HepG2 (cell line): ENCODE measurements at regions not wholly inside any gene's neighbourhood (a gene's known extent, or its start where the extent isn't known, plus 50 kb on each side); places are given as distances from the start of the nearest gene placed in this dataset.

Source experiments
- ATAC-seq: fragments of 200-7000 bp; cut with Tn5 transposase; 3 replicates; pipeline ENCODE4 v1.9.1; 2020; ENCODE audit warnings: mild to moderate bottlenecking, moderate library complexity
- BruUV-seq: library from RNA; stranded (reverse); fragments of 400-500 nt; replicated peaks from 2 replicates; lab custom pipeline; 2021; lab: Mats Ljungman, UMichigan
- CTCF ChIA-PET: fragments of 300-600 bp; formaldehyde crosslinking; extraction: SDS; loops from one replicate; lab custom pipeline; 2021; ENCODE audit warnings: low total read pairs, inconsistent platforms, low intra/inter-chr PET ratio; lab: Yijun Ruan, JAX
- POLR2A ChIA-PET: fragments of 350-600 bp; sonication (Branson Sonifier 250); formaldehyde crosslinking; loops from one replicate; lab custom pipeline; 2020; ENCODE audit warnings: antibody characterized with exemption, inconsistent platforms; lab: Yijun Ruan, JAX
- DNase-seq: peaks from one replicate; pipeline ENCODE4 v3.0.0-alpha.2; 2015; ENCODE audit warnings: low spot score
- FAIRE-seq: peaks from 3 replicates; lab custom pipeline; 2011; peaks lifted over from hg19 to GRCh38; lab: Jason Lieb, UNC
- H2AFZ ChIP-seq: one replicate; pipeline ENCODE4 v1.6.1; 2011; ENCODE audit warnings: low read length, inconsistent platforms
- H3K27ac ChIP-seq: fragments of 300-600 bp; 3 replicates; pipeline ENCODE4 v1.8.0; 2011; ENCODE audit warnings: mixed run types, mild to moderate bottlenecking, mixed read lengths, low read length, inconsistent platforms; ENCODE audit not compliant: insufficient read depth; ENCODE audit errors: extremely low read length
- H3K27me3 ChIP-seq, 2 experiments: fragments of 200-600 bp in 1 of 2; 2 replicates in 1 of 2; 3 replicates in 1 of 2; pipeline versions ENCODE4 v1.6.0 to v1.8.0; 2011; ENCODE audit warnings: low read length in 2 of 2, mild to moderate bottlenecking in 2 of 2, moderate library complexity in 2 of 2, inconsistent platforms in 1 of 2; ENCODE audit not compliant: insufficient read depth in 2 of 2, control insufficient read depth in 1 of 2
- H3K36me3 ChIP-seq, 2 experiments: fragments of 200-600 bp in 1 of 2; replicated peaks in 1 of 2; 2 replicates in 1 of 2; 3 replicates in 1 of 2; pipeline versions ENCODE4 v1.5.1 to v1.8.0; 2011; ENCODE audit warnings: low read length in 2 of 2, inconsistent platforms in 1 of 2; ENCODE audit not compliant: insufficient read depth in 2 of 2, control insufficient read depth in 1 of 2
- H3K4me1 ChIP-seq: 2 replicates; pipeline ENCODE4 v1.5.1; 2012; ENCODE audit warnings: low read length, inconsistent platforms; ENCODE audit not compliant: insufficient read depth
- H3K4me2 ChIP-seq: 2 replicates; pipeline ENCODE4 v1.6.0; 2011; ENCODE audit warnings: low read depth, low read length, inconsistent platforms
- H3K4me3 ChIP-seq, 3 experiments: fragments of 200-600 bp in 1 of 3; sonication (generic), shearing (Covaris generic) in 1 of 3; replicated peaks in 1 of 3; 2 replicates each; pipeline ENCODE4 v1.5.1; 2011 to 2016; ENCODE audit warnings: low read length in 3 of 3, inconsistent platforms in 2 of 3, low read depth in 2 of 3, mild to moderate bottlenecking in 2 of 3, control low read depth in 1 of 3, mixed read lengths in 1 of 3; ENCODE audit not compliant: insufficient read depth in 1 of 3
- H3K79me2 ChIP-seq: one replicate; pipeline ENCODE4 v1.6.1; 2011; ENCODE audit warnings: low read length, inconsistent platforms; ENCODE audit not compliant: insufficient read depth
- H3K9ac ChIP-seq: 2 replicates; pipeline ENCODE4 v1.6.0; 2011; ENCODE audit warnings: mild to moderate bottlenecking, low read depth, low read length, inconsistent platforms; ENCODE audit not compliant: insufficient read depth
- H3K9me3 ChIP-seq: 2 replicates; pipeline ENCODE4 v1.5.1; 2012; ENCODE audit warnings: mild to moderate bottlenecking, low read length
- H4K20me1 ChIP-seq: 2 replicates; pipeline ENCODE4 v1.6.0; 2011; ENCODE audit warnings: inconsistent platforms, mild to moderate bottlenecking, low read length, moderate library complexity; ENCODE audit not compliant: insufficient read depth
- AGO1 ChIP-seq: fragments of 200-400 bp; formaldehyde crosslinking; IDR thresholded peaks from 2 replicates; pipeline ENCODE4 v1.6.1; 2017; ENCODE audit warnings: mild to moderate bottlenecking, low read depth, low read length, moderate library complexity; ENCODE audit not compliant: poor library complexity, severe bottlenecking
- ARID2 ChIP-seq: sonication (generic); formaldehyde crosslinking; IDR thresholded peaks from 2 replicates; pipeline ENCODE4 v1.8.1; 2022; ENCODE audit warnings: mild to moderate bottlenecking, missing genetic modification reagents, borderline replicate concordance
- CAMTA2 ChIP-seq: sonication (generic); formaldehyde crosslinking; IDR thresholded peaks from 2 replicates; pipeline ENCODE4 v1.4.0; 2020; ENCODE audit warnings: mild to moderate bottlenecking, missing genetic modification reagents, borderline replicate concordance
- CCDC6 ChIP-seq: sonication (generic); formaldehyde crosslinking; IDR thresholded peaks from 2 replicates; pipeline ENCODE4 v1.8.1; 2022; ENCODE audit warnings: mild to moderate bottlenecking, missing genetic modification reagents, moderate library complexity
- HNRNPL ChIP-seq: fragments of 200-400 bp; formaldehyde crosslinking; IDR thresholded peaks from 2 replicates; pipeline ENCODE4 v1.6.1; 2017; ENCODE audit warnings: mild to moderate bottlenecking, low read depth, low read length
- NFE2L2 ChIP-seq: fragments of 150-350 bp; IDR thresholded peaks from 2 replicates; pipeline ENCODE4 v1.6.1; 2014; ENCODE audit warnings: low read length
- POLR2G ChIP-seq: fragments of 200-400 bp; formaldehyde crosslinking; IDR thresholded peaks from 2 replicates; pipeline ENCODE4 v1.6.1; 2018; ENCODE audit warnings: mild to moderate bottlenecking, low read depth, low read length, moderate library complexity
- RAD21 ChIP-seq: fragments of 450-650 bp; formaldehyde crosslinking; IDR thresholded peaks from 2 replicates; pipeline ENCODE4 v1.5.0; 2020; ENCODE audit warnings: mild to moderate bottlenecking
- SIX4 ChIP-seq: sonication (generic); formaldehyde crosslinking; IDR thresholded peaks from 2 replicates; pipeline ENCODE4 v1.4.0; 2020; ENCODE audit warnings: missing genetic modification reagents
- SOX6 ChIP-seq, 2 experiments: fragments of 450-650 bp in 1 of 2; sonication (generic) in 1 of 2; formaldehyde crosslinking in 1 of 2; IDR thresholded peaks; 2 replicates each; pipeline versions ENCODE4 v1.4.0 to v1.6.1; 2017 to 2020; ENCODE audit warnings: antibody characterized with exemption in 1 of 2, mild to moderate bottlenecking in 1 of 2, missing genetic modification reagents in 1 of 2
- ZBTB34 ChIP-seq: sonication (generic); formaldehyde crosslinking; IDR thresholded peaks from 2 replicates; pipeline ENCODE4 v1.8.0; 2022; ENCODE audit warnings: mild to moderate bottlenecking, missing genetic modification reagents
- ZFP62 ChIP-seq: sonication (generic); formaldehyde crosslinking; IDR thresholded peaks from 2 replicates; pipeline ENCODE4 v1.4.0; 2020; ENCODE audit warnings: missing genetic modification reagents
- ZNF124 ChIP-seq: sonication (generic); formaldehyde crosslinking; IDR thresholded peaks from 2 replicates; pipeline ENCODE4 v1.4.0; 2020; ENCODE audit warnings: missing genetic modification reagents
- ZNF17 ChIP-seq: sonication (generic); formaldehyde crosslinking; IDR thresholded peaks from 2 replicates; pipeline ENCODE4 v1.5.0; 2020; ENCODE audit warnings: mild to moderate bottlenecking, missing genetic modification reagents
- ZNF34 ChIP-seq: sonication (generic); formaldehyde crosslinking; IDR thresholded peaks from 2 replicates; pipeline ENCODE4 v1.4.0; 2020; ENCODE audit warnings: mild to moderate bottlenecking, missing genetic modification reagents, borderline replicate concordance
- ZNF460 ChIP-seq: sonication (generic); formaldehyde crosslinking; IDR thresholded peaks from 2 replicates; pipeline ENCODE4 v1.5.1; 2020; ENCODE audit warnings: missing genetic modification reagents, mild to moderate bottlenecking, borderline replicate concordance
- ZNF615 ChIP-seq: sonication (generic); formaldehyde crosslinking; IDR thresholded peaks from 2 replicates; pipeline ENCODE4 v1.5.0; 2020; ENCODE audit warnings: mild to moderate bottlenecking, missing genetic modification reagents, borderline replicate concordance
- ZNF652 ChIP-seq: IDR thresholded peaks from 2 replicates; pipeline ENCODE4 v1.6.1; 2016; ENCODE audit warnings: low read depth, borderline replicate concordance
- ZNF879 ChIP-seq: sonication (generic); formaldehyde crosslinking; IDR thresholded peaks from 2 replicates; pipeline ENCODE4 v1.8.1; 2023; ENCODE audit warnings: missing genetic modification reagents
- WGBS: methylation state at CpG from one replicate; pipeline ENCODE4 v1.1.6; 2017; ENCODE audit warnings: low lambda C conversion rate; 5-methylcytosine and 5-hydroxymethylcytosine counted together
- in situ Hi-C: cut with HindIII; loops from 2 replicates; pipeline ENCODE4 v1.10.0; 2017; ENCODE audit warnings: low pct_unique_long_range_greater_than_20kb; ENCODE audit not compliant: extremely low pct_ligation_motif_present
- intact Hi-C: fragments of 100-400 bp; cut with micrococcal nuclease; formaldehyde crosslinking; loops from one replicate; pipeline ENCODE4 v1.10.0; 2022; ENCODE audit not compliant: unreplicated experiment
- TF ChIP-seq, protein P1 (sequence below): IDR thresholded peaks from 2 replicates; pipeline ENCODE4 v1.6.1; 2016; ENCODE audit warnings: mild to moderate bottlenecking, missing biosample characterization, missing genetic modification reagents
- TF ChIP-seq, protein P2 (sequence below): sonication (generic); formaldehyde crosslinking; IDR thresholded peaks from 2 replicates; pipeline ENCODE4 v1.8.0; 2022; ENCODE audit warnings: mild to moderate bottlenecking, missing genetic modification reagents, borderline replicate concordance
- TF ChIP-seq, protein P3 (sequence below): sonication (generic); formaldehyde crosslinking; IDR thresholded peaks from 2 replicates; pipeline ENCODE4 v1.9.0; 2021; ENCODE audit warnings: missing genetic modification reagents, mild to moderate bottlenecking, borderline replicate concordance

DNA sequence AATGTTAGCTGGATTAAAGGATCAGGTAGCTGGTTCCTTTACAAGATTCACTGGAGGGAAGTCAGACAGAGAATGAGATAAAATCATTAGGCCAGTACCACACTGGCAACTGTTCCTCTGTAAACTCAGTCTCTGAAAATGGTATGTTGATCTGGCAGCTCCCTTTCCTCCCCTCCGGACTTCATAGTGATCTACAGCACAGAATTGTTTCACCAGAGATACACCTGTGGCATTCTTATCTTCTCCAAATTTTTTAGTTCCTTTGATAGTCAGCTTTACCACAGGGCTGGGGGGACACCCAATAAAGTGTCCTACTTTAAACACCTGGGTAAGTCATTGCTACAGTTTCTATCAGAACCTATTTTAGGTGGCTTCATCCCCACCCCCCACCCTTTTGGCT, 304.3 kb upstream of the KCNH8 start (continued):
- no peak for TF ChIP-seq ZNF460
- no peak for TF ChIP-seq ZNF34 (CRISPR knock-in tag)
- TF ChIP-seq, protein P1, sequence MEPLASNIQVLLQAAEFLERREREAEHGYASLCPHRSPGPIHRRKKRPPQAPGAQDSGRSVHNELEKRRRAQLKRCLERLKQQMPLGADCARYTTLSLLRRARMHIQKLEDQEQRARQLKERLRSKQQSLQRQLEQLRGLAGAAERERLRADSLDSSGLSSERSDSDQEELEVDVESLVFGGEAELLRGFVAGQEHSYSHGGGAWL (CRISPR knock-in tag), result no peak
- TF ChIP-seq ZNF652, result no peak
- TF ChIP-seq NFE2L2, result no peak
- no peak for TF ChIP-seq ZNF879 (CRISPR knock-in tag)
- TF ChIP-seq CCDC6 (CRISPR knock-in tag), result no peak
- no peak for TF ChIP-seq POLR2G
- TF ChIP-seq, protein P2, sequence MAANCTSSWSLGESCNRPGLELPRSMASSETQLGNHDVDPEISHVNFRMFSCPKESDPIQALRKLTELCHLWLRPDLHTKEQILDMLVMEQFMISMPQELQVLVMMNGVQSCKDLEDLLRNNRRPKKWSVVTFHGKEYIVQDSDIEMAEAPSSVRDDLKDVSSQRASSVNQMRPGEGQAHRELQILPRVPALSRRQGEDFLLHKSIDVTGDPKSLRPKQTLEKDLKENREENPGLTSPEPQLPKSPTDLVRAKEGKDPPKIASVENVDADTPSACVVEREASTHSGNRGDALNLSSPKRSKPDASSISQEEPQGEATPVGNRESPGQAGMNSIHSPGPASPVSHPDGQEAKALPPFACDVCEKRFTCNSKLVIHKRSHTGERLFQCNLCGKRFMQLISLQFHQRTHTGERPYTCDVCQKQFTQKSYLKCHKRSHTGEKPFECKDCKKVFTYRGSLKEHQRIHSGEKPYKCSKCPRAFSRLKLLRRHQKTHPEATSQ (CRISPR knock-in tag), result no peak

- H3K4me1 ChIP-seq, result no peaks in the 10 kb centered on the region
- no peaks in the 10 kb centered on the region for H3K27me3 ChIP-seq
- H3K27ac ChIP-seq, result no peak overlapping the region
- H3K4me3 ChIP-seq, result no peak overlapping the region
- 0% methylated on average over 3 of the region's 3 CpGs for WGBS
- ChIA-PET CTCF (no interaction called here), POLR2A (no interaction called here)
- no peaks in the 10 kb centered on the region for H4K20me1 ChIP-seq
- FAIRE-seq (no peak), ATAC-seq (no peak), DNase-seq (no peak)
- H3K4me2 ChIP-seq, result no peak overlapping the region
- in situ Hi-C loops, result loop anchor here (10.0 kb wide), 1 partner anchor 142 kb away; no protein-coding TSS in a partner anchor
- BruUV-seq, result no TSS peak
- intact Hi-C loops, result no loop called here
- no peaks in the 10 kb centered on the region for H3K9me3 ChIP-seq
- no peak overlapping the region for H2AFZ ChIP-seq
- H3K9ac ChIP-seq, result no peak overlapping the region
- H3K79me2 ChIP-seq, result no peaks in the 10 kb centered on the region
- no peaks in the 10 kb centered on the region for H3K36me3 ChIP-seq
- TF ChIP-seq NFE2L2, result no peak
- no peak for TF ChIP-seq ZNF124 (CRISPR knock-in tag)
- no peak for TF ChIP-seq ZNF615 (CRISPR knock-in tag)
- no peak for TF ChIP-seq SIX4 (CRISPR knock-in tag)
- no peak for TF ChIP-seq SOX6 (IDR thresholded peaks at IDR 0.05)
- no peak for TF ChIP-seq SOX6 (CRISPR knock-in tag; IDR thresholded peaks at IDR 0.05)
- no peak for TF ChIP-seq ARID2 (CRISPR knock-in tag)
- TF ChIP-seq, protein P3, sequence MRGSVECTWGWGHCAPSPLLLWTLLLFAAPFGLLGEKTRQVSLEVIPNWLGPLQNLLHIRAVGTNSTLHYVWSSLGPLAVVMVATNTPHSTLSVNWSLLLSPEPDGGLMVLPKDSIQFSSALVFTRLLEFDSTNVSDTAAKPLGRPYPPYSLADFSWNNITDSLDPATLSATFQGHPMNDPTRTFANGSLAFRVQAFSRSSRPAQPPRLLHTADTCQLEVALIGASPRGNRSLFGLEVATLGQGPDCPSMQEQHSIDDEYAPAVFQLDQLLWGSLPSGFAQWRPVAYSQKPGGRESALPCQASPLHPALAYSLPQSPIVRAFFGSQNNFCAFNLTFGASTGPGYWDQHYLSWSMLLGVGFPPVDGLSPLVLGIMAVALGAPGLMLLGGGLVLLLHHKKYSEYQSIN (CRISPR knock-in tag), result no peak
- no peak for TF ChIP-seq ZFP62 (CRISPR knock-in tag)
- no peak for TF ChIP-seq HNRNPL
- no peak for TF ChIP-seq CAMTA2 (CRISPR knock-in tag)
- no peak for TF ChIP-seq ZBTB34 (CRISPR knock-in tag)
- TF ChIP-seq RAD21 (CRISPR knock-in tag), result no peak
- no peak for TF ChIP-seq ZNF17 (CRISPR knock-in tag)
- TF ChIP-seq AGO1, result no peak
Observed at GRCh38 chr3:18843188-18843587, 305.1 kb upstream of the KCNH8 start.
